Suprapubic skin (tissue), 3 donors: ENCODE measurements at regions not wholly inside any gene's neighbourhood (a gene's known extent, or its start where the extent isn't known, plus 50 kb on each side); places are given as distances from the start of the nearest gene placed in this dataset.

Source experiments
- CTCF ChIP-seq, 2 donors: fragments of 200-600 bp in 1 of 2; fragments of 450-650 bp in 1 of 2; sonication (generic) in 1 of 2; IDR thresholded peaks; one replicate each; pipeline ENCODE4 v1.5.1; 2016 to 2019; ENCODE audit warnings: antibody characterized with exemption in 2 of 2, mild to moderate bottlenecking in 1 of 2, moderate library complexity in 1 of 2
- EP300 ChIP-seq: sonication (generic); formaldehyde crosslinking; IDR thresholded peaks from one replicate; pipeline ENCODE4 v1.6.1; 2017; ENCODE audit warnings: antibody characterized with exemption
- POLR2A ChIP-seq, 2 donors: fragments of 450-650 bp; IDR thresholded peaks; one replicate each; pipeline ENCODE4 v1.6.1; 2017; ENCODE audit warnings: antibody characterized with exemption in 2 of 2, mild to moderate bottlenecking in 2 of 2, moderate library complexity in 2 of 2

GRCh38 chr13:80552851-80553440 is 212.0 kb upstream of the SPRY2 start:
- TF ChIP-seq CTCF (IDR thresholded peaks at IDR 0.05) (no peak), EP300 (no peak), POLR2A (IDR thresholded peaks at IDR 0.05) (no peak)
